RWPE2 (cell line): ENCODE measurements at regions not wholly inside any gene's neighbourhood (a gene's known extent, or its start where the extent isn't known, plus 50 kb on each side); places are given as distances from the start of the nearest gene placed in this dataset.

Experiments
- ATAC-seq: fragments of 200-7000 bp; cut with Tn5 transposase; 3 replicates; pipeline ENCODE4 v1.9.1; 2021; ENCODE audit warnings: low read depth
- DNase-seq: peaks from one replicate; pipeline ENCODE4 v3.0.0-alpha.2; 2020; ENCODE audit warnings: low spot score
- H3K27ac ChIP-seq: fragments of 450-650 bp; 2 replicates; pipeline ENCODE4 v1.5.1; 2017; ENCODE audit warnings: mild to moderate bottlenecking; ENCODE audit not compliant: poor library complexity, severe bottlenecking
- H3K27me3 ChIP-seq: fragments of 250-450 bp; sonication (Bioruptor Pico); 2 replicates; pipeline ENCODE4 v1.5.1; 2021; ENCODE audit warnings: mild to moderate bottlenecking, moderate library complexity; ENCODE audit not compliant: insufficient read depth, poor library complexity, severe bottlenecking
- H3K36me3 ChIP-seq: fragments of 250-450 bp; sonication (Bioruptor Pico); 2 replicates; pipeline ENCODE4 v1.5.1; 2020; ENCODE audit warnings: low read depth, mild to moderate bottlenecking, moderate library complexity
- H3K4me1 ChIP-seq: fragments of 250-450 bp; sonication (Bioruptor Pico); 2 replicates; pipeline ENCODE4 v1.5.1; 2021; ENCODE audit warnings: mild to moderate bottlenecking, moderate library complexity; ENCODE audit not compliant: insufficient read depth, poor library complexity, severe bottlenecking
- H3K4me3 ChIP-seq: fragments of 250-450 bp; sonication (Bioruptor Pico); 2 replicates; pipeline ENCODE4 v1.5.1; 2021; ENCODE audit warnings: mild to moderate bottlenecking, moderate library complexity; ENCODE audit not compliant: severe bottlenecking
- H3K9me3 ChIP-seq: fragments of 250-450 bp; sonication (Bioruptor Pico); 2 replicates; pipeline ENCODE4 v1.5.1; 2021; ENCODE audit warnings: mild to moderate bottlenecking, moderate library complexity; ENCODE audit not compliant: severe bottlenecking
- TF ChIP-seq, protein P1 (sequence below): fragments of 450-650 bp; IDR thresholded peaks from one replicate; pipeline ENCODE4 v1.5.1; 2017; ENCODE audit warnings: mild to moderate bottlenecking, moderate library complexity; ENCODE audit not compliant: poor library complexity, severe bottlenecking

DNA sequence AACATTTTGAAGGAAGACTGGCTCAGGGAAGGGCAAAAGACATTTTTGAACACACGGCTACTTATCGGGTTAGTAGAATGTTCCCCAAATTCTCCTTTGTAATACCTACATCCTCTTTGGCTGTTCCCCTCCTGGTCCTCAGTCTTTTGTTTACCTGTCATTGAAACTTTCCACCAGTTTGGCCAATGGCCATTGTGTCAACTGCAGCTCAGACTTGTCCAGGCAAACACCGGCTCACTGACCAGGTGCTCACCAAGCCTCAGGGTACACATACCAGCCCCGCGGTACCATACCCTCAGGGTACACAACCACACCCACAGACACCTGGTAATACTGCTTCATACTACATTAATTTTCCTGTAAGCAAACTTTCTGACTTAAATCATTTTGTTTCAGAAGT is 84.8 kb upstream of the ZNF648 start:
- H3K4me3 ChIP-seq = no peak overlapping the region
- no peaks in the 10 kb centered on the region for H3K36me3 ChIP-seq
- H3K9me3 ChIP-seq = no peaks in the 10 kb centered on the region
- H3K4me1 ChIP-seq = peaks cover 52% of the 10 kb centered on the region
- DNase-seq (no peak), ATAC-seq (no peak)
- TF ChIP-seq, protein P1, sequence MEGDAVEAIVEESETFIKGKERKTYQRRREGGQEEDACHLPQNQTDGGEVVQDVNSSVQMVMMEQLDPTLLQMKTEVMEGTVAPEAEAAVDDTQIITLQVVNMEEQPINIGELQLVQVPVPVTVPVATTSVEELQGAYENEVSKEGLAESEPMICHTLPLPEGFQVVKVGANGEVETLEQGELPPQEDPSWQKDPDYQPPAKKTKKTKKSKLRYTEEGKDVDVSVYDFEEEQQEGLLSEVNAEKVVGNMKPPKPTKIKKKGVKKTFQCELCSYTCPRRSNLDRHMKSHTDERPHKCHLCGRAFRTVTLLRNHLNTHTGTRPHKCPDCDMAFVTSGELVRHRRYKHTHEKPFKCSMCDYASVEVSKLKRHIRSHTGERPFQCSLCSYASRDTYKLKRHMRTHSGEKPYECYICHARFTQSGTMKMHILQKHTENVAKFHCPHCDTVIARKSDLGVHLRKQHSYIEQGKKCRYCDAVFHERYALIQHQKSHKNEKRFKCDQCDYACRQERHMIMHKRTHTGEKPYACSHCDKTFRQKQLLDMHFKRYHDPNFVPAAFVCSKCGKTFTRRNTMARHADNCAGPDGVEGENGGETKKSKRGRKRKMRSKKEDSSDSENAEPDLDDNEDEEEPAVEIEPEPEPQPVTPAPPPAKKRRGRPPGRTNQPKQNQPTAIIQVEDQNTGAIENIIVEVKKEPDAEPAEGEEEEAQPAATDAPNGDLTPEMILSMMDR = no peak
- H3K27ac ChIP-seq = peak overlapping the region; percentile 94
- H3K27me3 ChIP-seq = no peaks in the 10 kb centered on the region

DNA sequence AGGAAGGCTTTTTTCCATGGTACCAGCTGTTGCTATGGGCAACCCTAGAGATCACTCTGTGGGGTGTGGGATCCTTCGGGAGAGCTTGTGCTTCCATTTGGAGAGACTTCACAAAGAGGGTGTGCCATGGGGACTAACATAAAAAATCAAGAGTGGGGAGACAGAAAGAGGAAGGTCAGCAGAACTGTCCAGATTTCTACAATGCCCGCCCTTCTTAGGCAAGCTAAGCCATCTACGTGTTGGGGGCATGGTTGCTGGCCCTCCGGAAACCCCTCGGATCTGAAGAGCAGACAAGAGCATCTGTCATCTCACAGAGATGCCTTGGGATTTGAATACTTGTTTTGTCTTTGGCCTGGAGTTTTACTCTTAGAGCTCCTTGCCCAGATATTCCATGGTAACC is 83.9 kb upstream of the ZNF648 start:
- no peak for ATAC-seq
- no peaks in the 10 kb centered on the region for H3K36me3 ChIP-seq
- peak overlapping the region; percentile 94 for H3K27ac ChIP-seq
- H3K9me3 ChIP-seq = no peaks in the 10 kb centered on the region
- TF ChIP-seq, protein P1 = no peak
- H3K4me1 ChIP-seq = peaks cover 52% of the 10 kb centered on the region
- no peak overlapping the region for H3K4me3 ChIP-seq
- no peaks in the 10 kb centered on the region for H3K27me3 ChIP-seq
- no peak for DNase-seq

DNA sequence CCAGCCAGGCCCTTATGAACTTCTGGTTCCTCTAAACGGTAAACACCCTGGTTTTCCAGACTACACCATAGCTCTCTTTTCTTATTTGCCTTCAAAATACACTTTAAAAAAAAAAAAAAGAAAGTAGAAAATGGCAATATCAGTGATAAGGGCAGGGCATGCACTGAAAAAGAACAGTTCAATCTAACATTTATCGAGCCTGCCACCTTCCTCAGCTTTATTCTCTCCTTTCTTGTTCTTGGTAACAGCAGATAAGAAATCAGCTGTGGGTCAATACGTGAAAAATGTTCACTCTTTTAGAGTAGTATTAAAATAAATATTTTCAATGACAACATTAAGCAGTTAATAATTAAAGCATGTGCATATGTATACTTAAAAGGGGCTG is 83.1 kb upstream of the ZNF648 start:
- Histone ChIP-seq H3K9me3 (no peaks in the 10 kb centered on the region), H3K4me3 (no peak overlapping the region), H3K36me3 (no peaks in the 10 kb centered on the region), H3K27me3 (no peaks in the 10 kb centered on the region), H3K4me1 (peaks cover 50% of the 10 kb centered on the region), H3K27ac (peak overlapping the region; percentile 94)
- no peak for ATAC-seq
- DNase-seq = no peak
- TF ChIP-seq, protein P1 = no peak

DNA sequence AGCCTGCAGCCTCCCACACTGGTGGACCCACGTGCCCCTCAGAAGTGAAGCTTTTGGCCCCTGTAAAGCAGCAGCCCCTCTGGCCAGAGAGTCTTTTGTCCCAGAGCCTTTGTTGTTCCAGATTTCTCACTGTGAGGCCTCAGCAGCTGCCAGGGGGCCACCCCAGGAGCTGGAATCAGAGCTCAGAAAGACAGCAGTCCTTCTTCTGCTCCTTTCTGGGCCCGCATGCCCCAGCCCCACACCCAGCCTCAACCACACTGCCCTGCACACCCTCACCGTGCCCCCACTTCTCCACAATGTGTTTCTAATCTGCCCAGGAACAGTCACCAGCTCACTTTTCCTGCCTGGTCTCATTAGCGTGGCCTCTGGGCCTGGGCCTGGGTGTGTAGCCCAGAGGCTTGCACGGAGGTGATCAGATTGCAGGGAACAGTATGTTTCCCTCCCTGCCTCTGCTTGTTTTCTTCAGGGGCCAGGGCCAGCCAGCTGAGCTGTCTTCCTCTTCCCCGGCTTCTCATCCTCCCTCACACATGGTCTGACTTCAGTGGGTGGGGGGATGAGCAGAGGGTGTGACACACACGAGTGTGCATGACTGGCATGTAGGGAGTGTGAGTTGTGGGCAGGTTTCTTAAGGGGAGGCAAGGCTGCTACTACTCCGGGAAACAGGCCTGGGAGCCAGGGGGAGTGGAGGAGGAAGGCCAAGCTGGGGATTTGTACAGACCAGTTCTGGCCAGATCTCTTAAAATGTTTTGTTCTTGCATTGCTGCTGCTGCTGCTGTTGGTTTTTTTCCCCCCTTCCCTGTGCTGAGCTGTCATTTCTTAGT is 82.5 kb upstream of the ZNF648 start:
- peak; percentile 78 for DNase-seq
- Histone ChIP-seq H3K27ac (peak overlapping the region; percentile 94), H3K9me3 (no peaks in the 10 kb centered on the region), H3K27me3 (no peaks in the 10 kb centered on the region), H3K4me3 (no peak overlapping the region), H3K4me1 (peaks cover 44% of the 10 kb centered on the region), H3K36me3 (no peaks in the 10 kb centered on the region)
- TF ChIP-seq, protein P1 = no peak
- ATAC-seq = peak; percentile 90

DNA sequence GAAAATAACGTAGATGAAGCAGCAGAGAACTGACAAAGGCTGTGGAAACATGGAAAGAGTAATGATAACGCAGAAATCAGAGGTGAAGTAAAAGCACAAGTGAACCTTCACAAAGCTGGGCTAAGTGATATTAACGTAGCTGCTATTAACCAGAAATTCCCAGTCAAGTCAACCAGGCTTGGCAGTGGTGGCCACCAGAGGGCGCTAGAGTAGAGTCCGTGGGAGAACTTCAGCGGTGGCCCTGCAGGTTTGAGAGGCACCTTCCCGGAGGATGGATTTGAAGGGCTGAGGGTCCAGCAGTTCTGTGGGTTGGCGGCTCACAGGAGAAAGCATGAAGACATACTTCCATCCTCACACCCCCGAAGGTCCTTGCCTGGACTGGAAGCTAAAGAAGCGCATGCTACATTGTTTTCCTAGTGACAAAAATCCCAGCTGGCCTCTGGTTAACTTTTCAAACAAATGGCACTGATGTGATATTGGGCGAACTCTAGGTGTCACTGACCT is 81.7 kb upstream of the ZNF648 start:
- Histone ChIP-seq H3K4me3 (no peak overlapping the region), H3K27me3 (no peaks in the 10 kb centered on the region), H3K36me3 (no peaks in the 10 kb centered on the region), H3K27ac (peak overlapping the region; percentile 94), H3K4me1 (peaks cover 43% of the 10 kb centered on the region), H3K9me3 (no peaks in the 10 kb centered on the region)
- TF ChIP-seq, protein P1 = peak; percentile 96
- DNase-seq (peak; percentile 84), ATAC-seq (peak; percentile 53; the same call in 2 of the 3 replicates)
